ENCODE measurements at regions not wholly inside any gene's neighbourhood (a gene's known extent, or its start where the extent isn't known, plus 50 kb on each side); places are given as distances from the start of the nearest gene placed in this dataset.

GRCh38 chr10:3473271-3473670 lies 300.7 kb upstream of the PITRM1 start:
- Histone ChIP-seq H3K79me2 (ENCODE audit: insufficient read depth, low read length) (no peaks in the 10 kb centered on the region), H3K4me3 (ENCODE audit: low read length, poor library complexity, severe bottlenecking) (no peak overlapping the region), H3K9ac (ENCODE audit: low read depth, low read length, poor library complexity, severe bottlenecking) (no peak overlapping the region), H4K20me1 (ENCODE audit: insufficient read depth, low read length, poor library complexity, severe bottlenecking) (no peaks in the 10 kb centered on the region), H3K27me3 (ENCODE audit: insufficient read depth, low read length, poor library complexity, severe bottlenecking) (no peaks in the 10 kb centered on the region), H3K4me1 (ENCODE audit: insufficient read depth, low read length, poor library complexity, severe bottlenecking) (peaks cover 20% of the 10 kb centered on the region), H3K9me3 (ENCODE audit: insufficient read depth, low read depth, low read length) (no peaks in the 10 kb centered on the region), H3K9me2 (replicated peaks; ENCODE audit: low read depth, low read length) (no peaks in the 10 kb centered on the region), H3K36me3 (ENCODE audit: insufficient read depth, low read length) (no peaks in the 10 kb centered on the region), H3K4me2 (ENCODE audit: low read depth, low read length, poor library complexity, severe bottlenecking) (no peak overlapping the region), H2AFZ (ENCODE audit: low read length) (no peak overlapping the region), H3F3A (ENCODE audit: low read depth) (no peaks in the 10 kb centered on the region)
- TF ChIP-seq CTCF (conservative IDR thresholded peaks at IDR 0.05; ENCODE audit: low read length) (no peak), EZH2phosphoT487 (IDR thresholded peaks at IDR 0.05; ENCODE audit: borderline replicate concordance) (no peak)

DNA sequence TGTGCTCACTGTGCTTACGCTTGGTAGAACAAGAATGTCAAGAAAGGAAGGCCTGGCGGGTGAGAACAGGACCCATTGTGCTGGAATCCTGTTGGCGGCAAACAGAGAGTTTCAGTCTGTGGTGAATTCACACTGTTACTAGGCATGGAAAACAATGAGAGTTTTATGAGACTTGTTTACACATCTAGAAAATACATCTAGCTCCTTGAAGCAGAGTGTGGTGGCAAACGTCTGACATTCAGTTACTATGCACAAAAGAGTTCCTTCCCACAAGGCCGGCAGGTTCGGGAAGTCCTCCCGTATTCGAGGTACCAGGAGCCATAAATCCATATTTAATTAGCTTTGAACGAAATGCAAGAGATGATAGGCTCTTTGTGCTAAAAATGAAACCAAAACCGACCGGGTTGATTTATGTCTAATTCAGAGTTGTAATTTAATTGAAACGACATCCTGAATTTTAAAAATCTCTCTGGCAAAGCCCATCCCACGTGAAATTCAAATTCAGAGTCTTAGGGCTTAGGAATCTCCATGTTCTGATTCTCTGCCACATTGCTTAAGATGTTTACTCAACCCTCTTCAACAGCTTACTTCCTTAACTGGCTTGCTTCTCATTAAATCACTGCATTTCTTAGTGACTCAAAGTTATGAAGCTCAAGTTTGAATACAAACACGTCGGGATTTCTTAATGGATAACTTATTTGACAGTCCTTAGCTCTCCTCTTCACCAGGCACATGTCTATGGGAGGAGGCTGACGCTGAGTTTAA lies 299.9 kb upstream of the PITRM1 start:
- Histone ChIP-seq H3K4me2 (ENCODE audit: low read depth, low read length, poor library complexity, severe bottlenecking) (peak overlapping the region; percentile 61), H3K27me3 (ENCODE audit: insufficient read depth, low read length, poor library complexity, severe bottlenecking) (no peaks in the 10 kb centered on the region), H3K9me2 (replicated peaks; ENCODE audit: low read depth, low read length) (no peaks in the 10 kb centered on the region), H3F3A (ENCODE audit: low read depth) (no peaks in the 10 kb centered on the region; the same call in 1 of the 2 replicates), H4K20me1 (ENCODE audit: insufficient read depth, low read length, poor library complexity, severe bottlenecking) (no peaks in the 10 kb centered on the region), H3K79me2 (ENCODE audit: insufficient read depth, low read length) (no peaks in the 10 kb centered on the region), H2AFZ (ENCODE audit: low read length) (peak overlapping the region; percentile 89), H3K36me3 (ENCODE audit: insufficient read depth, low read length) (no peaks in the 10 kb centered on the region), H3K9me3 (ENCODE audit: insufficient read depth, low read depth, low read length) (no peaks in the 10 kb centered on the region), H3K9ac (ENCODE audit: low read depth, low read length, poor library complexity, severe bottlenecking) (no peak overlapping the region), H3K4me1 (ENCODE audit: insufficient read depth, low read length, poor library complexity, severe bottlenecking) (peaks cover 28% of the 10 kb centered on the region), H3K4me3 (ENCODE audit: low read length, poor library complexity, severe bottlenecking) (peak overlapping the region; percentile 19)
- TF ChIP-seq CTCF (conservative IDR thresholded peaks at IDR 0.05; ENCODE audit: low read length) (no peak), EZH2phosphoT487 (IDR thresholded peaks at IDR 0.05; ENCODE audit: borderline replicate concordance) (no peak)

GRCh38 chr10:3471927-3472286 lies 299.3 kb upstream of the PITRM1 start:
- Histone ChIP-seq H4K20me1 (ENCODE audit: insufficient read depth, low read length, poor library complexity, severe bottlenecking) (no peaks in the 10 kb centered on the region), H3K9me2 (replicated peaks; ENCODE audit: low read depth, low read length) (no peaks in the 10 kb centered on the region), H3K4me2 (ENCODE audit: low read depth, low read length, poor library complexity, severe bottlenecking) (peak overlapping the region; percentile 61), H3F3A (ENCODE audit: low read depth) (no peaks in the 10 kb centered on the region; the same call in 1 of the 2 replicates), H3K36me3 (ENCODE audit: insufficient read depth, low read length) (no peaks in the 10 kb centered on the region), H3K27me3 (ENCODE audit: insufficient read depth, low read length, poor library complexity, severe bottlenecking) (no peaks in the 10 kb centered on the region), H3K9ac (ENCODE audit: low read depth, low read length, poor library complexity, severe bottlenecking) (no peak overlapping the region), H3K4me3 (ENCODE audit: low read length, poor library complexity, severe bottlenecking) (no peak overlapping the region), H3K79me2 (ENCODE audit: insufficient read depth, low read length) (no peaks in the 10 kb centered on the region), H2AFZ (ENCODE audit: low read length) (peak overlapping the region; percentile 89), H3K9me3 (ENCODE audit: insufficient read depth, low read depth, low read length) (no peaks in the 10 kb centered on the region), H3K4me1 (ENCODE audit: insufficient read depth, low read length, poor library complexity, severe bottlenecking) (peaks cover 34% of the 10 kb centered on the region)
- TF ChIP-seq EZH2phosphoT487 (IDR thresholded peaks at IDR 0.05; ENCODE audit: borderline replicate concordance) (no peak), CTCF (conservative IDR thresholded peaks at IDR 0.05; ENCODE audit: low read length) (no peak)
